Breast epithelium (tissue), 4 donors: ENCODE measurements at regions not wholly inside any gene's neighbourhood (a gene's known extent, or its start where the extent isn't known, plus 50 kb on each side); places are given as distances from the start of the nearest gene placed in this dataset.

ENCODE experiments used
- DNase-seq, 2 donors: peaks; one replicate each; pipeline ENCODE4 v3.0.0-alpha.2; 2019; ENCODE audit warnings: low spot score in 2 of 2
- H3K27ac ChIP-seq, 2 donors: fragments of 200-600 bp; sonication (generic) in 1 of 2; one replicate each; pipeline ENCODE4 v1.5.1; 2016 to 2019; ENCODE audit warnings: mild to moderate bottlenecking in 1 of 2
- H3K27me3 ChIP-seq, 2 donors: fragments of 200-600 bp; sonication (generic) in 1 of 2; one replicate each; pipeline versions ENCODE4 v1.5.1 to v1.6.0; 2017 to 2019; ENCODE audit warnings: control low read depth in 1 of 2, mild to moderate bottlenecking in 1 of 2
- H3K36me3 ChIP-seq: fragments of 200-600 bp; one replicate; pipeline ENCODE4 v1.5.1; 2019
- H3K4me1 ChIP-seq, 2 donors: fragments of 200-600 bp; sonication (generic); one replicate each; pipeline ENCODE4 v1.5.1; 2016 to 2019; ENCODE audit warnings: control low read depth in 1 of 2
- H3K4me3 ChIP-seq, 3 donors: fragments of 200-600 bp; sonication (generic); 1 replicate in 2 of 3; 2 replicates in 1 of 3; pipeline ENCODE4 v1.5.1; 2016 to 2019; ENCODE audit warnings: mild to moderate bottlenecking in 3 of 3, moderate library complexity in 2 of 3
- H3K9me3 ChIP-seq, 2 donors: fragments of 200-600 bp; sonication (generic) in 1 of 2; one replicate each; pipeline ENCODE4 v1.5.1; 2016 to 2019; ENCODE audit warnings: control low read depth in 1 of 2
- CTCF ChIP-seq, 3 donors: fragments of 450-650 bp; IDR thresholded peaks; one replicate each; pipeline ENCODE4 v1.5.1; 2016 to 2017; ENCODE audit warnings: antibody characterized with exemption in 3 of 3, mild to moderate bottlenecking in 3 of 3, moderate library complexity in 3 of 3
- POLR2A ChIP-seq: fragments of 450-650 bp; IDR thresholded peaks from one replicate; pipeline ENCODE4 v1.6.1; 2016; ENCODE audit warnings: antibody characterized with exemption, mild to moderate bottlenecking, moderate library complexity
- POLR2AphosphoS5 ChIP-seq, 3 donors: sonication (generic); formaldehyde crosslinking; IDR thresholded peaks; one replicate each; pipeline ENCODE4 v1.6.1; 2017; ENCODE audit warnings: antibody characterized with exemption in 3 of 3
- intact Hi-C: fragments of 100-400 bp; cut with DNase I; formaldehyde crosslinking; loops from one replicate; pipeline ENCODE4 v1.15.1; 2023; ENCODE audit warnings: low total_unique reads

DNA sequence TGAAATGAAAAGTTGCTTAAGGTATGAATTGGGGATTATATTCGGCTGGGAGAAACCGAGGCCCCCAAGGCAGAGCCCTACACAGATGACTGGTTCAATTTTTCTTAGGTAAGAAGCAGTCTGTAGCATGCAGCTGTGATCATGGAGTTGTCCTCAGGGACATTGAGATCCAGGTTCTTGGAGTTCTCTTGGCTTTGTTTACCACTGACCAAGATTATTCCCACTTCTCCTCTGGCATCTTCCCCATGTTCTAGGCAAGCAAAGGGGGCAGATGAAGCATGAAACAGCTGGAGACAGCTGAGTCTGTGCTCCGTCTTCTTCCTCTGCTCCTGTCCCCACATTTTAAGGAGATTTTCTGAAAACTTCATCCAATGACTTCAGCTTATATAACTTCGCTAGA, 129.5 kb upstream of the BMPER start:
- TF ChIP-seq POLR2AphosphoS5 (IDR thresholded peaks at IDR 0.05) (no peak), CTCF (IDR thresholded peaks at IDR 0.05) (no peak), POLR2A (no peak)
- Histone ChIP-seq H3K4me1 (no peaks in the 10 kb centered on the region), H3K27ac (no peak overlapping the region), H3K9me3 (no peaks in the 10 kb centered on the region), H3K4me3 (no peak overlapping the region), H3K27me3 (no peaks in the 10 kb centered on the region), H3K36me3 (no peaks in the 10 kb centered on the region)
- DNase-seq, result no peak
- intact Hi-C loops, result no loop called here

- H3K9me3 ChIP-seq, result no peaks in the 10 kb centered on the region
- H3K27ac ChIP-seq, result no peak overlapping the region
- H3K4me1 ChIP-seq, result no peaks in the 10 kb centered on the region
- H3K27me3 ChIP-seq, result no peaks in the 10 kb centered on the region
- no peak for DNase-seq
- no peak for TF ChIP-seq POLR2AphosphoS5 (IDR thresholded peaks at IDR 0.05)
- TF ChIP-seq POLR2A, result no peak
- no peak for TF ChIP-seq CTCF (IDR thresholded peaks at IDR 0.05)
- H3K4me3 ChIP-seq, result no peak overlapping the region
- intact Hi-C loops, result no loop called here
- H3K36me3 ChIP-seq, result no peaks in the 10 kb centered on the region
These were observed 128.6 kb upstream of the BMPER start for GRCh38 chr7:33776788-33777187.

- intact Hi-C loops, result no loop called here
- H3K4me1 ChIP-seq, result no peaks in the 10 kb centered on the region
- TF ChIP-seq POLR2AphosphoS5 (IDR thresholded peaks at IDR 0.05) (no peak), CTCF (IDR thresholded peaks at IDR 0.05) (no peak), POLR2A (no peak)
- peaks cover 0 to 3% of the 10 kb centered on the region in 2 donors for H3K9me3 ChIP-seq
- no peaks in the 10 kb centered on the region for H3K27me3 ChIP-seq
- no peaks in the 10 kb centered on the region for H3K36me3 ChIP-seq
- no peak overlapping the region for H3K4me3 ChIP-seq
- no peak overlapping the region for H3K27ac ChIP-seq
- no peak for DNase-seq
These were observed 127.1 kb upstream of the BMPER start for GRCh38 chr7:33778195-33778594.

DNA sequence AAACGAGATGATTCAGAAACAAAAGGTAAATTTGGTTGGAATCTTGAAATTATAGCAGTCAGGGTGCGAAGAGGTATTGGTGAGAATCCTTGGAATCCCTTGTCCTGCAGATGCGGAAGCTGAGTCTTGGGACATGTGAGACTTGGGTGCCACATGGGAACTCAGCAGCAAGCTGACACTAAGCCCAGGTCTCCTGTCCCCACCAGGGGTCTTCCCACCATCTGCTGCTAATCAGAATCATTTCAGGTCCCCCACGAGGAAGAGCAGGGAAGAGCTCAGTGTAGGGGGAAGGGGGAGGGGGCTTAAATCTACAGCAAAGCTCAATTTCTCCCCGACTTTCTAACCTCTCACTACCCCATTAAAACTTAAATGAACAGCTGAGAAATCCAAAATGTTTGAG, 126.1 kb upstream of the BMPER start:
- TF ChIP-seq POLR2A, result no peak
- TF ChIP-seq CTCF (IDR thresholded peaks at IDR 0.05), result no peak
- TF ChIP-seq POLR2AphosphoS5 (IDR thresholded peaks at IDR 0.05), result no peak
- no peak overlapping the region for H3K27ac ChIP-seq

GRCh38 chr7:33781167-33781566, 124.2 kb upstream of the BMPER start:
- H3K36me3 ChIP-seq, result no peaks in the 10 kb centered on the region
- no peaks in the 10 kb centered on the region for H3K4me1 ChIP-seq
- no peak overlapping the region for H3K4me3 ChIP-seq
- no peaks in the 10 kb centered on the region for H3K27me3 ChIP-seq
- intact Hi-C loops, result no loop called here
- no peak for DNase-seq
- peaks cover 0 to 3% of the 10 kb centered on the region in 2 donors for H3K9me3 ChIP-seq
- TF ChIP-seq POLR2A (no peak), POLR2AphosphoS5 (IDR thresholded peaks at IDR 0.05) (no peak), CTCF (IDR thresholded peaks at IDR 0.05) (no peak)
- no peak overlapping the region for H3K27ac ChIP-seq

More for the DNA sequence above, 126.1 kb upstream of the BMPER start:
- intact Hi-C loops, result no loop called here
- DNase-seq, result no peak
- Histone ChIP-seq H3K36me3 (no peaks in the 10 kb centered on the region), H3K4me1 (no peaks in the 10 kb centered on the region), H3K9me3 (peaks cover 0 to 3% of the 10 kb centered on the region in 2 donors), H3K27me3 (no peaks in the 10 kb centered on the region), H3K4me3 (no peak overlapping the region)
